Glutamatergic neuron (in vitro differentiated cells): ENCODE measurements at regions not wholly inside any gene's neighbourhood (a gene's known extent, or its start where the extent isn't known, plus 50 kb on each side); places are given as distances from the start of the nearest gene placed in this dataset.
A peak's percentile ranks its signal among the peaks of the same experiment; 100 is the strongest.

Experiments
- DNase-seq: peaks from one replicate; pipeline ENCODE4 v3.0.0; 2022
- H3K27ac Mint-ChIP-seq: one replicate; pipeline ENCODE4 v1.8.0; 2020; ENCODE audit warnings: mild to moderate bottlenecking, mixed read lengths, inconsistent platforms; ENCODE audit not compliant: unreplicated experiment
- H3K27me3 Mint-ChIP-seq: one replicate; pipeline ENCODE4 v1.8.0; 2020; ENCODE audit warnings: mild to moderate bottlenecking, moderate library complexity, mixed read lengths, inconsistent platforms; ENCODE audit not compliant: unreplicated experiment
- H3K36me3 Mint-ChIP-seq: one replicate; pipeline ENCODE4 v1.8.0; 2020; ENCODE audit warnings: mild to moderate bottlenecking, mixed read lengths, inconsistent platforms; ENCODE audit not compliant: unreplicated experiment
- H3K4me1 Mint-ChIP-seq: one replicate; pipeline ENCODE4 v1.8.0; 2020; ENCODE audit warnings: mild to moderate bottlenecking, low read depth, mixed read lengths, inconsistent platforms; ENCODE audit not compliant: unreplicated experiment
- H3K4me3 Mint-ChIP-seq: one replicate; pipeline ENCODE4 v1.8.0; 2020; ENCODE audit warnings: mild to moderate bottlenecking, mixed read lengths, inconsistent platforms; ENCODE audit not compliant: unreplicated experiment
- H3K9me3 Mint-ChIP-seq: one replicate; pipeline ENCODE4 v1.8.0; 2020; ENCODE audit warnings: mild to moderate bottlenecking, moderate library complexity, mixed read lengths, inconsistent platforms; ENCODE audit not compliant: unreplicated experiment
- TF ChIP-seq, protein P1 (sequence below): fragments of 200-600 bp; sonication (generic); IDR thresholded peaks from one replicate; pipeline ENCODE4 v1.5.0; 2021; ENCODE audit not compliant: partially characterized antibody, unreplicated experiment

DNA sequence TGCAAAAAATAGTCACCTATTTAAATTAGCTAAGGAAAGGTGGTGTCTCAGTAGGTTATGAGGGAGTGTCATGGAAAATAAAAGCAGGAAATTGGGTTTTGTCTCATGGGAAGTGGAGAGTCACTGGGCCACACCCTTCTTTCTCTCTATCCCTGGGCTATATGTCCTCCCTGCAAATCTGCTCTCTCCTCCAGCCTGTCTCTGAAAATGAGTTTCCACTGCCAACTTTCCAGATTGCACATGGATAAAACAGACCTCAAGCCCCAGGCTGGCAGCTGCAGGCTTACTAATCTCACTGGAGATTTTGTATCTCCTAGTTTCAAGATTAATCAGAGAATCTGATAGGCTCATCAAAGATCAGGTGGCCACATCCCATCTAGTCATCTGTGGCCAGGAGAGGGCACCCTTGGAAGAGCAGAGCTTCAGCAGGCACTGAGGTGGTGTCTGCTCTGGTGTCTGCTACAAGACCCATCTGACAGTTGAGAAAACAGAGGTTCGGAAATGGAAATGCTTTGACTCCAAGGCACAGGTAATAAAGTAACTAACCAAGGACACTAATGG, 178.9 kb downstream of the MSX2 start:
- DNase-seq = no peak

DNA sequence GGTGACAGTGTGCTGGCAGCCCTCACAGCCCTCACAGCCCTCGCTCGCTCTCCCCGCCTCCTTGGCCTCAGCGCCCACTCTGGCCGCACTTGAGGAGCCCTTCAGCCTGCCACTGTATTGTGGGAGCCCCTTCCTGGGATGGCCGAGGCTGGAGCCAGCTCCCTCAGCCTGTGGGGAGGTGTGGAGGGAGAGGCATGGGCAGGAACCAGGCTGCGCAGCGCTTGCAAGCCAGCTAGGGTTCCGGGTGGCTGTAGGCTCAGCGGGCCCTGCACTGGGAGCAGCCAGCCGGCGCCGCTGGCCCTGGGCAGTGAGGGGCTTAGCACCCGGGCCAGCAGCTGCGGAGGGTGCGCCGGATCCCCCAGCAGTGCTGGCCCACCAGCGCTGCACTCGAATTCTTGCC, 177.0 kb downstream of the MSX2 start:
- TF ChIP-seq, protein P1, sequence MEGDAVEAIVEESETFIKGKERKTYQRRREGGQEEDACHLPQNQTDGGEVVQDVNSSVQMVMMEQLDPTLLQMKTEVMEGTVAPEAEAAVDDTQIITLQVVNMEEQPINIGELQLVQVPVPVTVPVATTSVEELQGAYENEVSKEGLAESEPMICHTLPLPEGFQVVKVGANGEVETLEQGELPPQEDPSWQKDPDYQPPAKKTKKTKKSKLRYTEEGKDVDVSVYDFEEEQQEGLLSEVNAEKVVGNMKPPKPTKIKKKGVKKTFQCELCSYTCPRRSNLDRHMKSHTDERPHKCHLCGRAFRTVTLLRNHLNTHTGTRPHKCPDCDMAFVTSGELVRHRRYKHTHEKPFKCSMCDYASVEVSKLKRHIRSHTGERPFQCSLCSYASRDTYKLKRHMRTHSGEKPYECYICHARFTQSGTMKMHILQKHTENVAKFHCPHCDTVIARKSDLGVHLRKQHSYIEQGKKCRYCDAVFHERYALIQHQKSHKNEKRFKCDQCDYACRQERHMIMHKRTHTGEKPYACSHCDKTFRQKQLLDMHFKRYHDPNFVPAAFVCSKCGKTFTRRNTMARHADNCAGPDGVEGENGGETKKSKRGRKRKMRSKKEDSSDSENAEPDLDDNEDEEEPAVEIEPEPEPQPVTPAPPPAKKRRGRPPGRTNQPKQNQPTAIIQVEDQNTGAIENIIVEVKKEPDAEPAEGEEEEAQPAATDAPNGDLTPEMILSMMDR = no peak
- no peak for DNase-seq
- H3K9me3 Mint-ChIP-seq = peaks cover 6% of the 10 kb centered on the region
- no peaks in the 10 kb centered on the region for H3K4me1 Mint-ChIP-seq
- no peaks in the 10 kb centered on the region for H3K36me3 Mint-ChIP-seq
- H3K4me3 Mint-ChIP-seq = no peak overlapping the region
- H3K27ac Mint-ChIP-seq = no peak overlapping the region
- H3K27me3 Mint-ChIP-seq = peaks cover 2% of the 10 kb centered on the region

More for the DNA sequence above, 178.9 kb downstream of the MSX2 start:
- Mint-ChIP-seq H3K27me3 (peaks cover 4% of the 10 kb centered on the region), H3K4me3 (no peak overlapping the region), H3K4me1 (no peaks in the 10 kb centered on the region), H3K9me3 (peaks cover 8% of the 10 kb centered on the region), H3K36me3 (no peaks in the 10 kb centered on the region), H3K27ac (peak overlapping the region; percentile 12)
- TF ChIP-seq, protein P1 = no peak

DNA sequence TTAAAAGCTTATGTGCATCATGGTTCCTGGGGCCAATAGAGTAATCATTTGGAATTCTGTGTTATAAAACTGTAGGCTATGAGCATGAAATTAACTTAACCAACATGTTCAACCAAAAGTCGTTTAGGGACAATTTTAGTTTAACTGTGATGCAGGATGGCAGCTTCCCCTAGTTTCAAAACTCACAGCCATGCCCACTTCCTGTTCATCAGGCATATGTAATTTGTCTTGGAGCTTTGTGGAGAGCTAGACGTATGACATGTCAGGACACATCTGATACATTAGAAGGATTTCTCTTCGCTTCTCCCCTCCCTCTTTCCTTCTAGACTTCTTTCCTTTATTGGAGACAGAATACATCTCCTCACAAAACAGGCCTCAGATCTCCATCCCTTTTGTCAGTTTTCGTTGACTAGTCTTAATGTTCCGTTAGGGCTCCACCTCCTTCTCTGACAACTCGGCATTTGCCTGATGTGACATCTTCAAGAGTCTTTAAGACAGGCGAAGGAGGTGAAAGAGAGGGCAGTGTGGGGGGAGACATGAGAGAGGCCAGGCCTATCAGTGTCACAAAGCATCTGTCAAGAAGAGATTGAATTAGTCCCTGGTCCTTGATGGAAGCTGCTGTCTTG, 176.0 kb downstream of the MSX2 start:
- H3K4me3 Mint-ChIP-seq = no peak overlapping the region
- DNase-seq = no peak
- no peaks in the 10 kb centered on the region for H3K4me1 Mint-ChIP-seq
- peaks cover 2% of the 10 kb centered on the region for H3K27me3 Mint-ChIP-seq
- no peak overlapping the region for H3K27ac Mint-ChIP-seq
- TF ChIP-seq, protein P1 = no peak
- peaks cover 6% of the 10 kb centered on the region for H3K9me3 Mint-ChIP-seq
- no peaks in the 10 kb centered on the region for H3K36me3 Mint-ChIP-seq

DNA sequence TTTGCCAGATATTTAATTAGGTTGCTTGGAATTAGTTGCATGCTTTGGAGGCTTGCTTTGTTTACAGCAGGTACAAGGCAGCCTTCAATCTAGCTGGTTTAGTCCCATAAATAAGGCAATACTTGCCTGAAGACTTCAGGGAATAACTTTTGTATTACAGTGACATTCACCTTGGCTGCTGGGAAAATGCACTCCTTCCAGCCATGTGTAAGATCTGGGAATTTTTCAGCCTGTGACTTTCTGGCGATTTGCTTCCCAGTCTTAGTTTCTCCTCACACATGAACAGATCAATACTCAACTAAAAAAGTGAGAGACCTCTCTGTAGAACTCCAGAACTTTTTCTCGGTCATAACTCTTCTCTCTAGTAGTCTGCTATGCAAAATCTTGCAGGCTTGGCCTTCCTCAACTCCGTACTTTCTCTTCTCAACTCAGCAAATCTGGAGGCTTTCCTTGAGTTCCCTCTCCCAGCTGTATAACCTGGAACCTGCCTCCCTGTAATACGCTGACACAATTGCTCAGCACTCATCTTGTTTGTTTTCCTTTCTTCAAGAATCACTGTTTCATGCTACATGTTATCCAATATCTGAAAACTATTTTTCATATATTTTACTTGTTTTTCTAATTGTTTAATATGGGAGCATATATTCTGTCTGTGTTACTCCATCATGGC, 173.0 kb downstream of the MSX2 start:
- Mint-ChIP-seq H3K4me1 (no peaks in the 10 kb centered on the region), H3K27ac (no peak overlapping the region), H3K4me3 (no peak overlapping the region), H3K9me3 (peaks cover 3% of the 10 kb centered on the region), H3K27me3 (no peaks in the 10 kb centered on the region), H3K36me3 (peaks cover 4% of the 10 kb centered on the region)
- no peak for DNase-seq
- TF ChIP-seq, protein P1 = no peak

DNA sequence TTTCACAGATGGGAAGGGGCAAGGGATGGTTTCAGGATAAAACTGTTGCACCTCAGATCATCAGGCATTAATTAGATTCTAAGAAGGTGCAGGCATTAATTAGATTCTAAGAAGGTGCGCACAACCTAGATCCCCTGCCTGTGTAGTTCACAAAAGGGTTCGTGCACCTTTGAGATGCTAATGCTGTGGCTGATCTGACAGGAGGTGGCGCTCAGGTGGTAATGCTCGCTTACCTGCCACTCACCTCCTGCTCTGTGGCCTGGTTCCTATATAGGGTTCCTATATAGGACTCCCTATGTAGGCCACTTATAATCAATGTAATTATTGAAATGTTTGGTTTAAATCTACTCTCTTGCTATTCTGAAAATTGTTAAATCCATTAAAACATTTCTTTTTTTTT, 171.0 kb downstream of the MSX2 start:
- no peaks in the 10 kb centered on the region for H3K9me3 Mint-ChIP-seq
- H3K36me3 Mint-ChIP-seq = peaks cover 6% of the 10 kb centered on the region
- no peaks in the 10 kb centered on the region for H3K27me3 Mint-ChIP-seq
- H3K27ac Mint-ChIP-seq = no peak overlapping the region
- H3K4me3 Mint-ChIP-seq = no peak overlapping the region
- DNase-seq = no peak
- TF ChIP-seq, protein P1 = no peak
- H3K4me1 Mint-ChIP-seq = no peaks in the 10 kb centered on the region
